HepG2 (cell line): ENCODE measurements at regions not wholly inside any gene's neighbourhood (a gene's known extent, or its start where the extent isn't known, plus 50 kb on each side); places are given as distances from the start of the nearest gene placed in this dataset.

Experiments used
- ATAC-seq: fragments of 200-7000 bp; cut with Tn5 transposase; 3 replicates; pipeline ENCODE4 v1.9.1; 2020; ENCODE audit warnings: mild to moderate bottlenecking, moderate library complexity
- BruUV-seq: library from RNA; stranded (reverse); fragments of 400-500 nt; replicated peaks from 2 replicates; lab custom pipeline; 2021; lab: Mats Ljungman, UMichigan
- CTCF ChIA-PET: fragments of 300-600 bp; formaldehyde crosslinking; extraction: SDS; loops from one replicate; lab custom pipeline; 2021; ENCODE audit warnings: low total read pairs, inconsistent platforms, low intra/inter-chr PET ratio; lab: Yijun Ruan, JAX
- POLR2A ChIA-PET: fragments of 350-600 bp; sonication (Branson Sonifier 250); formaldehyde crosslinking; loops from one replicate; lab custom pipeline; 2020; ENCODE audit warnings: antibody characterized with exemption, inconsistent platforms; lab: Yijun Ruan, JAX
- DNase-seq: peaks from one replicate; pipeline ENCODE4 v3.0.0-alpha.2; 2015; ENCODE audit warnings: low spot score
- FAIRE-seq: peaks from 3 replicates; lab custom pipeline; 2011; peaks lifted over from hg19 to GRCh38; lab: Jason Lieb, UNC
- H2AFZ ChIP-seq: one replicate; pipeline ENCODE4 v1.6.1; 2011; ENCODE audit warnings: low read length, inconsistent platforms
- H3K27ac ChIP-seq: fragments of 300-600 bp; 3 replicates; pipeline ENCODE4 v1.8.0; 2011; ENCODE audit warnings: mixed run types, mild to moderate bottlenecking, mixed read lengths, low read length, inconsistent platforms; ENCODE audit not compliant: insufficient read depth; ENCODE audit errors: extremely low read length
- H3K27me3 ChIP-seq, 2 experiments: fragments of 200-600 bp in 1 of 2; 2 replicates in 1 of 2; 3 replicates in 1 of 2; pipeline versions ENCODE4 v1.6.0 to v1.8.0; 2011; ENCODE audit warnings: low read length in 2 of 2, mild to moderate bottlenecking in 2 of 2, moderate library complexity in 2 of 2, inconsistent platforms in 1 of 2; ENCODE audit not compliant: insufficient read depth in 2 of 2, control insufficient read depth in 1 of 2
- H3K36me3 ChIP-seq, 2 experiments: fragments of 200-600 bp in 1 of 2; replicated peaks in 1 of 2; 2 replicates in 1 of 2; 3 replicates in 1 of 2; pipeline versions ENCODE4 v1.5.1 to v1.8.0; 2011; ENCODE audit warnings: low read length in 2 of 2, inconsistent platforms in 1 of 2; ENCODE audit not compliant: insufficient read depth in 2 of 2, control insufficient read depth in 1 of 2
- H3K4me1 ChIP-seq: 2 replicates; pipeline ENCODE4 v1.5.1; 2012; ENCODE audit warnings: low read length, inconsistent platforms; ENCODE audit not compliant: insufficient read depth
- H3K4me2 ChIP-seq: 2 replicates; pipeline ENCODE4 v1.6.0; 2011; ENCODE audit warnings: low read depth, low read length, inconsistent platforms
- H3K4me3 ChIP-seq, 3 experiments: fragments of 200-600 bp in 1 of 3; sonication (generic), shearing (Covaris generic) in 1 of 3; replicated peaks in 1 of 3; 2 replicates each; pipeline ENCODE4 v1.5.1; 2011 to 2016; ENCODE audit warnings: low read length in 3 of 3, inconsistent platforms in 2 of 3, low read depth in 2 of 3, mild to moderate bottlenecking in 2 of 3, control low read depth in 1 of 3, mixed read lengths in 1 of 3; ENCODE audit not compliant: insufficient read depth in 1 of 3
- H3K79me2 ChIP-seq: one replicate; pipeline ENCODE4 v1.6.1; 2011; ENCODE audit warnings: low read length, inconsistent platforms; ENCODE audit not compliant: insufficient read depth
- H3K9ac ChIP-seq: 2 replicates; pipeline ENCODE4 v1.6.0; 2011; ENCODE audit warnings: mild to moderate bottlenecking, low read depth, low read length, inconsistent platforms; ENCODE audit not compliant: insufficient read depth
- H3K9me3 ChIP-seq: 2 replicates; pipeline ENCODE4 v1.5.1; 2012; ENCODE audit warnings: mild to moderate bottlenecking, low read length
- H4K20me1 ChIP-seq: 2 replicates; pipeline ENCODE4 v1.6.0; 2011; ENCODE audit warnings: inconsistent platforms, mild to moderate bottlenecking, low read length, moderate library complexity; ENCODE audit not compliant: insufficient read depth
- FOXA1 ChIP-seq, 2 experiments: fragments of 450-650 bp in 1 of 2; sonication (generic) in 1 of 2; formaldehyde crosslinking in 1 of 2; IDR thresholded peaks; 2 replicates each; pipeline versions ENCODE4 v1.4.0 to v1.6.1; 2016 to 2020; ENCODE audit warnings: missing genetic modification reagents in 1 of 2
- KAT2B ChIP-seq: fragments of 150-350 bp; IDR thresholded peaks from 2 replicates; pipeline ENCODE4 v1.6.1; 2014; ENCODE audit warnings: low read depth, low read length, borderline replicate concordance
- MAFF ChIP-seq: IDR thresholded peaks from 2 replicates; pipeline ENCODE4 v1.6.1; 2011; ENCODE audit warnings: low read depth, low read length, improper control_type of control experiment
- MAFK ChIP-seq, 2 experiments: IDR thresholded peaks in 1 of 2; conservative IDR thresholded peaks in 1 of 2; 2 replicates each; pipeline ENCODE4 v1.6.1; 2011; ENCODE audit warnings: improper control_type of control experiment in 2 of 2, low read length in 2 of 2
- ZNF343 ChIP-seq: sonication (generic); formaldehyde crosslinking; IDR thresholded peaks from 2 replicates; pipeline ENCODE4 v1.4.0; 2020; ENCODE audit warnings: mild to moderate bottlenecking, missing genetic modification reagents
- WGBS: methylation state at CpG from one replicate; pipeline ENCODE4 v1.1.6; 2017; ENCODE audit warnings: low lambda C conversion rate; 5-methylcytosine and 5-hydroxymethylcytosine counted together
- in situ Hi-C: cut with HindIII; loops from 2 replicates; pipeline ENCODE4 v1.10.0; 2017; ENCODE audit warnings: low pct_unique_long_range_greater_than_20kb; ENCODE audit not compliant: extremely low pct_ligation_motif_present
- intact Hi-C: fragments of 100-400 bp; cut with micrococcal nuclease; formaldehyde crosslinking; loops from one replicate; pipeline ENCODE4 v1.10.0; 2022; ENCODE audit not compliant: unreplicated experiment
- TF ChIP-seq, protein P1 (sequence below): sonication (generic); formaldehyde crosslinking; IDR thresholded peaks from 2 replicates; pipeline ENCODE4 v1.4.0; 2020; ENCODE audit warnings: missing genetic modification reagents
- TF ChIP-seq, protein P2 (sequence below): sonication (generic); formaldehyde crosslinking; IDR thresholded peaks from 2 replicates; pipeline ENCODE4 v1.5.0; 2020; ENCODE audit warnings: mild to moderate bottlenecking, missing genetic modification reagents

DNA sequence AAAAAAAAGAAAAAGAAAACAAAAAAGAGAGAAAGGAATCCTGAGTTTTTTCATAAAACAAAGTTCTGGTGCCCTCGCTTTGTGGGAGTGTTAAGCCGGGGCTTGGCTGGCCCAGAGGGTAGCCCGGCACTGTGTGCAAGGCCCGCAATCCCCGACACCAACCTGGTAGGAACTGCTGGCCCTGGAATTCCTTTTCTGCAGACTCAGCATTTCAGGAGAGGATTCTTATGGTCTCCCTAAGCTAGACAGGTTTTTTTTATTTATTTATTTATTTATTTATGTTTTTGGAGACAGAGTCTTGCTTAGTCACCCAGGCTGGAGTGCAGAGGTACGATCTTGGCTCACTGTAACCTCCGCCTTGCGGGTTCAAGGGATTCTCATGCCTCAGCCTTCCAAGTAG lies 238.8 kb downstream of the PDCD6IP start:
- H3K4me1 ChIP-seq: no peaks in the 10 kb centered on the region

More for the DNA sequence above, 238.8 kb downstream of the PDCD6IP start:
- in situ Hi-C loops: no loop called here
- WGBS: 29% methylated on average over 6 of the region's 8 CpGs
- no peaks in the 10 kb centered on the region for H3K79me2 ChIP-seq
- no peaks in the 10 kb centered on the region for H4K20me1 ChIP-seq
- no peak overlapping the region for H3K9ac ChIP-seq
- ATAC-seq (no peak), FAIRE-seq (no peak), DNase-seq (no peak)
- H3K36me3 ChIP-seq: no peaks in the 10 kb centered on the region
- ChIA-PET CTCF (no interaction called here), POLR2A (no interaction called here)
- intact Hi-C loops: no loop called here
- no TSS peak for BruUV-seq
- TF ChIP-seq, protein P1, sequence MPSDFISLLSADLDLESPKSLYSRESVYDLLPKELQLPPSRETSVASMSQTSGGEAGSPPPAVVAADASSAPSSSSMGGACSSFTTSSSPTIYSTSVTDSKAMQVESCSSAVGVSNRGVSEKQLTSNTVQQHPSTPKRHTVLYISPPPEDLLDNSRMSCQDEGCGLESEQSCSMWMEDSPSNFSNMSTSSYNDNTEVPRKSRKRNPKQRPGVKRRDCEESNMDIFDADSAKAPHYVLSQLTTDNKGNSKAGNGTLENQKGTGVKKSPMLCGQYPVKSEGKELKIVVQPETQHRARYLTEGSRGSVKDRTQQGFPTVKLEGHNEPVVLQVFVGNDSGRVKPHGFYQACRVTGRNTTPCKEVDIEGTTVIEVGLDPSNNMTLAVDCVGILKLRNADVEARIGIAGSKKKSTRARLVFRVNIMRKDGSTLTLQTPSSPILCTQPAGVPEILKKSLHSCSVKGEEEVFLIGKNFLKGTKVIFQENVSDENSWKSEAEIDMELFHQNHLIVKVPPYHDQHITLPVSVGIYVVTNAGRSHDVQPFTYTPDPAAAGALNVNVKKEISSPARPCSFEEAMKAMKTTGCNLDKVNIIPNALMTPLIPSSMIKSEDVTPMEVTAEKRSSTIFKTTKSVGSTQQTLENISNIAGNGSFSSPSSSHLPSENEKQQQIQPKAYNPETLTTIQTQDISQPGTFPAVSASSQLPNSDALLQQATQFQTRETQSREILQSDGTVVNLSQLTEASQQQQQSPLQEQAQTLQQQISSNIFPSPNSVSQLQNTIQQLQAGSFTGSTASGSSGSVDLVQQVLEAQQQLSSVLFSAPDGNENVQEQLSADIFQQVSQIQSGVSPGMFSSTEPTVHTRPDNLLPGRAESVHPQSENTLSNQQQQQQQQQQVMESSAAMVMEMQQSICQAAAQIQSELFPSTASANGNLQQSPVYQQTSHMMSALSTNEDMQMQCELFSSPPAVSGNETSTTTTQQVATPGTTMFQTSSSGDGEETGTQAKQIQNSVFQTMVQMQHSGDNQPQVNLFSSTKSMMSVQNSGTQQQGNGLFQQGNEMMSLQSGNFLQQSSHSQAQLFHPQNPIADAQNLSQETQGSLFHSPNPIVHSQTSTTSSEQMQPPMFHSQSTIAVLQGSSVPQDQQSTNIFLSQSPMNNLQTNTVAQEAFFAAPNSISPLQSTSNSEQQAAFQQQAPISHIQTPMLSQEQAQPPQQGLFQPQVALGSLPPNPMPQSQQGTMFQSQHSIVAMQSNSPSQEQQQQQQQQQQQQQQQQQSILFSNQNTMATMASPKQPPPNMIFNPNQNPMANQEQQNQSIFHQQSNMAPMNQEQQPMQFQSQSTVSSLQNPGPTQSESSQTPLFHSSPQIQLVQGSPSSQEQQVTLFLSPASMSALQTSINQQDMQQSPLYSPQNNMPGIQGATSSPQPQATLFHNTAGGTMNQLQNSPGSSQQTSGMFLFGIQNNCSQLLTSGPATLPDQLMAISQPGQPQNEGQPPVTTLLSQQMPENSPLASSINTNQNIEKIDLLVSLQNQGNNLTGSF (CRISPR knock-in tag): no peak
- TF ChIP-seq FOXA1 (IDR thresholded peaks at IDR 0.05) (no peak), FOXA1 (CRISPR knock-in tag; IDR thresholded peaks at IDR 0.05) (no peak), ZNF343 (CRISPR knock-in tag) (no peak), KAT2B (no peak), MAFK (conservative IDR thresholded peaks at IDR 0.05 in 1 of 2, IDR thresholded peaks at IDR 0.05 in 1 of 2; ENCODE audit: low read length in 2 of 2) (peak; percentile 93 to 97), MAFF (peak; percentile 94)
- TF ChIP-seq, protein P2, sequence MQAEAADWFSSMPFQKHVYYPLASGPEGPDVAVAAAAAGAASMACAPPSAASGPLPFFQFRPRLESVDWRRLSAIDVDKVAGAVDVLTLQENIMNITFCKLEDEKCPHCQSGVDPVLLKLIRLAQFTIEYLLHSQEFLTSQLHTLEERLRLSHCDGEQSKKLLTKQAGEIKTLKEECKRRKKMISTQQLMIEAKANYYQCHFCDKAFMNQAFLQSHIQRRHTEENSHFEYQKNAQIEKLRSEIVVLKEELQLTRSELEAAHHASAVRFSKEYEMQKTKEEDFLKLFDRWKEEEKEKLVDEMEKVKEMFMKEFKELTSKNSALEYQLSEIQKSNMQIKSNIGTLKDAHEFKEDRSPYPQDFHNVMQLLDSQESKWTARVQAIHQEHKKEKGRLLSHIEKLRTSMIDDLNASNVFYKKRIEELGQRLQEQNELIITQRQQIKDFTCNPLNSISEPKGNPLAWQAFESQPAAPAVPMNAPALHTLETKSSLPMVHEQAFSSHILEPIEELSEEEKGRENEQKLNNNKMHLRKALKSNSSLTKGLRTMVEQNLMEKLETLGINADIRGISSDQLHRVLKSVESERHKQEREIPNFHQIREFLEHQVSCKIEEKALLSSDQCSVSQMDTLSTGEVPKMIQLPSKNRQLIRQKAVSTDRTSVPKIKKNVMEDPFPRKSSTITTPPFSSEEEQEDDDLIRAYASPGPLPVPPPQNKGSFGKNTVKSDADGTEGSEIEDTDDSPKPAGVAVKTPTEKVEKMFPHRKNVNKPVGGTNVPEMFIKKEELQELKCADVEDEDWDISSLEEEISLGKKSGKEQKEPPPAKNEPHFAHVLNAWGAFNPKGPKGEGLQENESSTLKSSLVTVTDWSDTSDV (CRISPR knock-in tag): no peak
- peaks cover 1 to 8% of the 10 kb centered on the region in 2 experiments; a peak in 2 of 5 replicates for H3K27me3 ChIP-seq
- H3K27ac ChIP-seq: no peak overlapping the region
- H3K9me3 ChIP-seq: no peaks in the 10 kb centered on the region
- H3K4me3 ChIP-seq: no peak overlapping the region
- no peak overlapping the region for H2AFZ ChIP-seq
- no peak overlapping the region for H3K4me2 ChIP-seq
